ENCODE measurements at regions not wholly inside any gene's neighbourhood (a gene's known extent, or its start where the extent isn't known, plus 50 kb on each side); places are given as distances from the start of the nearest gene placed in this dataset.
A peak's percentile ranks its signal among the peaks of the same experiment; 100 is the strongest.

GRCh38 chr9:108765265-108765664, 90.5 kb downstream of the ACTL7B start:
- DNase-seq (ENCODE audit: low spot score) = no peak
- TF ChIP-seq CTCF (IDR thresholded peaks at IDR 0.05) = no peak
- H3K27ac ChIP-seq = no peak overlapping the region
- no peak overlapping the region for H3K4me3 ChIP-seq

GRCh38 chr9:108762348-108763055, 93.3 kb downstream of the ACTL7B start:
- no peak for DNase-seq (ENCODE audit: low spot score)
- Histone ChIP-seq H3K4me3 (no peak overlapping the region), H3K27ac (no peak overlapping the region)
- no peak for TF ChIP-seq CTCF (IDR thresholded peaks at IDR 0.05)

GRCh38 chr9:108761655-108762347, 94.0 kb downstream of the ACTL7B start:
- Histone ChIP-seq H3K4me3 (no peak overlapping the region), H3K27ac (no peak overlapping the region)
- DNase-seq (ENCODE audit: low spot score) = no peak
- TF ChIP-seq CTCF (IDR thresholded peaks at IDR 0.05) = peak; percentile 48

GRCh38 chr9:108760841-108761240, 94.9 kb downstream of the ACTL7B start:
- no peak overlapping the region for H3K27ac ChIP-seq
- no peak for DNase-seq (ENCODE audit: low spot score)
- no peak for TF ChIP-seq CTCF (IDR thresholded peaks at IDR 0.05)
- H3K4me3 ChIP-seq = no peak overlapping the region

GRCh38 chr9:108759835-108760234, 96.0 kb downstream of the ACTL7B start:
- no peak for TF ChIP-seq CTCF (IDR thresholded peaks at IDR 0.05)
- H3K27ac ChIP-seq = no peak overlapping the region
- no peak overlapping the region for H3K4me3 ChIP-seq
- no peak for DNase-seq (ENCODE audit: low spot score)

- no peak overlapping the region for H3K4me3 ChIP-seq
- TF ChIP-seq CTCF (IDR thresholded peaks at IDR 0.05) = no peak
- DNase-seq (ENCODE audit: low spot score) = no peak
- no peak overlapping the region for H3K27ac ChIP-seq
Observed at GRCh38 chr9:108759399-108759798, 96.4 kb downstream of the ACTL7B start.
